Ishikawa (cell line): ENCODE measurements at regions not wholly inside any gene's neighbourhood (a gene's known extent, or its start where the extent isn't known, plus 50 kb on each side); places are given as distances from the start of the nearest gene placed in this dataset.

ENCODE experiments used
- CEBPB ChIP-seq: IDR thresholded peaks from 2 replicates; pipeline ENCODE4 v1.6.1; 2012
- CREB1 ChIP-seq: IDR thresholded peaks from 2 replicates; pipeline ENCODE4 v1.6.1; 2012; ENCODE audit warnings: low read depth
- EGR1 ChIP-seq: IDR thresholded peaks from 2 replicates; pipeline ENCODE4 v1.6.1; 2012
- EP300 ChIP-seq: IDR thresholded peaks from 2 replicates; pipeline ENCODE4 v1.6.1; 2012; ENCODE audit warnings: borderline replicate concordance
- FOXM1 ChIP-seq: IDR thresholded peaks from 2 replicates; pipeline ENCODE4 v1.6.1; 2012; ENCODE audit warnings: low read depth, borderline replicate concordance
- MAX ChIP-seq: IDR thresholded peaks from 2 replicates; pipeline ENCODE4 v1.6.1; 2012
- NFIC ChIP-seq: IDR thresholded peaks from 2 replicates; pipeline ENCODE4 v1.6.1; 2012
- RAD21 ChIP-seq: IDR thresholded peaks from 2 replicates; pipeline ENCODE4 v1.6.1; 2012; ENCODE audit warnings: low read depth
- REST ChIP-seq: IDR thresholded peaks from 2 replicates; pipeline ENCODE4 v1.6.1; 2012; ENCODE audit warnings: low read depth, mild to moderate bottlenecking
- TAF1 ChIP-seq: IDR thresholded peaks from 2 replicates; pipeline ENCODE4 v1.6.1; 2012; ENCODE audit warnings: low read depth, mild to moderate bottlenecking
- TCF12 ChIP-seq: IDR thresholded peaks from 2 replicates; pipeline ENCODE4 v1.6.1; 2012; ENCODE audit warnings: low read depth
- TEAD4 ChIP-seq: IDR thresholded peaks from 2 replicates; pipeline ENCODE4 v1.6.1; 2012
- USF1 ChIP-seq: IDR thresholded peaks from 2 replicates; pipeline ENCODE4 v1.6.1; 2012
- YY1 ChIP-seq: IDR thresholded peaks from 2 replicates; pipeline ENCODE4 v1.6.1; 2012; ENCODE audit warnings: low read depth
- ZBTB7A ChIP-seq: IDR thresholded peaks from 2 replicates; pipeline ENCODE4 v1.6.1; 2012; ENCODE audit warnings: low read depth

GRCh38 chr5:3282841-3283240 lies 312.8 kb upstream of the IRX1 start:
- TF ChIP-seq FOXM1 (no peak), ZBTB7A (no peak), MAX (no peak), RAD21 (no peak), CEBPB (no peak), NFIC (no peak), REST (no peak), CREB1 (no peak), TCF12 (no peak), YY1 (no peak), USF1 (no peak), EGR1 (no peak), TAF1 (no peak), TEAD4 (no peak), EP300 (no peak)

- no peak for TF ChIP-seq TEAD4
- no peak for TF ChIP-seq ZBTB7A
- TF ChIP-seq CREB1 = no peak
- TF ChIP-seq RAD21 = no peak
- TF ChIP-seq FOXM1 = no peak
- TF ChIP-seq TAF1 = no peak
- TF ChIP-seq EGR1 = no peak
- no peak for TF ChIP-seq CEBPB
- TF ChIP-seq REST = no peak
These were observed 314.3 kb upstream of the IRX1 start for GRCh38 chr5:3281366-3281765.

- TF ChIP-seq TEAD4 (no peak), FOXM1 (no peak), RAD21 (no peak), MAX (no peak), CREB1 (no peak), ZBTB7A (no peak), USF1 (no peak), EGR1 (no peak), YY1 (no peak), TAF1 (no peak), REST (no peak), NFIC (no peak), TCF12 (no peak), CEBPB (no peak)
These were observed 317.0 kb upstream of the IRX1 start for GRCh38 chr5:3278643-3279042.

GRCh38 chr5:3277590-3278196 lies 317.9 kb upstream of the IRX1 start:
- TF ChIP-seq RAD21 (no peak), MAX (no peak), CREB1 (no peak), ZBTB7A (no peak), REST (no peak), EP300 (no peak), YY1 (no peak), TAF1 (no peak), CEBPB (no peak), TEAD4 (no peak)
